Uterus (tissue), 2 donors: ENCODE measurements at regions not wholly inside any gene's neighbourhood (a gene's known extent, or its start where the extent isn't known, plus 50 kb on each side); places are given as distances from the start of the nearest gene placed in this dataset.

Experiments
- POLR2A ChIP-seq, 2 donors: fragments of 450-650 bp; IDR thresholded peaks; one replicate each; pipeline ENCODE4 v1.6.1; 2016; ENCODE audit warnings: antibody characterized with exemption in 2 of 2, mild to moderate bottlenecking in 1 of 2, moderate library complexity in 1 of 2
- TF ChIP-seq, protein P1 (sequence below), 4 experiments: fragments of 200-600 bp in 2 of 4; fragments of 450-650 bp in 2 of 4; sonication (generic) in 2 of 4; IDR thresholded peaks; one replicate each; pipeline ENCODE4 v1.5.1; 2016 to 2019; ENCODE audit warnings: antibody characterized with exemption in 4 of 4, mild to moderate bottlenecking in 2 of 4, moderate library complexity in 1 of 4

DNA sequence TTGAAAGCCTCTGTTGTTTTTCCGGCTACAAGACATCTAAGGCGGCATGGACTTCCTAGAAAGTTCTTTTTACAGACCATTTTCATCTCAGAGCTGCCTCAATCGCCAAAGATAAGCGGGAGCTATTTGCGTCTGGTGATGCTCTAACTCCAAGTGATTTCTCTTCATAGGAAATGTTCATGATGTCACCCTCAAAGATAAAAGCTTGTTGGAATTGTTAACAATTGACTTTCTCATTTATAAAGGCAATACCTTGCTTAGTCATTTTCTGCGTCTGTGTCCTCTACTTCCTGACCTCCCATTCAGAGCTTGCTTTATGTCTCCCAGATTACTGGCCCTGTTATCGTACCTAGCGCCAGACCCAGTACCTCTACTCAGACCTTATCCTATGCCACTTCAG, 259.0 kb upstream of the G2E3 start:
- TF ChIP-seq, protein P1, sequence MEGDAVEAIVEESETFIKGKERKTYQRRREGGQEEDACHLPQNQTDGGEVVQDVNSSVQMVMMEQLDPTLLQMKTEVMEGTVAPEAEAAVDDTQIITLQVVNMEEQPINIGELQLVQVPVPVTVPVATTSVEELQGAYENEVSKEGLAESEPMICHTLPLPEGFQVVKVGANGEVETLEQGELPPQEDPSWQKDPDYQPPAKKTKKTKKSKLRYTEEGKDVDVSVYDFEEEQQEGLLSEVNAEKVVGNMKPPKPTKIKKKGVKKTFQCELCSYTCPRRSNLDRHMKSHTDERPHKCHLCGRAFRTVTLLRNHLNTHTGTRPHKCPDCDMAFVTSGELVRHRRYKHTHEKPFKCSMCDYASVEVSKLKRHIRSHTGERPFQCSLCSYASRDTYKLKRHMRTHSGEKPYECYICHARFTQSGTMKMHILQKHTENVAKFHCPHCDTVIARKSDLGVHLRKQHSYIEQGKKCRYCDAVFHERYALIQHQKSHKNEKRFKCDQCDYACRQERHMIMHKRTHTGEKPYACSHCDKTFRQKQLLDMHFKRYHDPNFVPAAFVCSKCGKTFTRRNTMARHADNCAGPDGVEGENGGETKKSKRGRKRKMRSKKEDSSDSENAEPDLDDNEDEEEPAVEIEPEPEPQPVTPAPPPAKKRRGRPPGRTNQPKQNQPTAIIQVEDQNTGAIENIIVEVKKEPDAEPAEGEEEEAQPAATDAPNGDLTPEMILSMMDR (IDR thresholded peaks at IDR 0.05), result no peak
- no peak for TF ChIP-seq POLR2A (IDR thresholded peaks at IDR 0.05)
